ENCODE measurements at regions not wholly inside any gene's neighbourhood (a gene's known extent, or its start where the extent isn't known, plus 50 kb on each side); places are given as distances from the start of the nearest gene placed in this dataset.

DNA sequence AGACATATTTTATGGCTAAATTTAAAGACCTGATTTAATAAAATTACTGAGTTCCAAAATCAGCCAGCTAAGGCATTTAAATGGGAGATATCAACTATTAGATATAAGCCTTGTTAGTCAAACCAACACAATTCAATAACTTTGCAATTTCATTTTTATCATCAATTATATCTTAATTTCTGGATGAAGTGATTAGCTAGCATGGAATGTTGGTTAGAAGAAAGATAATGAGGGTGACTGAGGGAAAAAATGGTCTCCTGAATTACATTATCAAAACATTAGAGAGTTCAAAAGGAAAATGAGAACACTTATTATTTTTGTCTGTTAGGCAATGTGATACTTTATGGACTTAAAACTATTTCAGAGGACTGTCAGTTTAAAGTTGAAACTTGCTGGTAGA lies 525.7 kb downstream of the CDH11 start:
- no peaks in the 10 kb centered on the region for H3K27me3 ChIP-seq (ENCODE audit: control insufficient read depth, insufficient read depth, low read length)
- TF ChIP-seq, protein P1, sequence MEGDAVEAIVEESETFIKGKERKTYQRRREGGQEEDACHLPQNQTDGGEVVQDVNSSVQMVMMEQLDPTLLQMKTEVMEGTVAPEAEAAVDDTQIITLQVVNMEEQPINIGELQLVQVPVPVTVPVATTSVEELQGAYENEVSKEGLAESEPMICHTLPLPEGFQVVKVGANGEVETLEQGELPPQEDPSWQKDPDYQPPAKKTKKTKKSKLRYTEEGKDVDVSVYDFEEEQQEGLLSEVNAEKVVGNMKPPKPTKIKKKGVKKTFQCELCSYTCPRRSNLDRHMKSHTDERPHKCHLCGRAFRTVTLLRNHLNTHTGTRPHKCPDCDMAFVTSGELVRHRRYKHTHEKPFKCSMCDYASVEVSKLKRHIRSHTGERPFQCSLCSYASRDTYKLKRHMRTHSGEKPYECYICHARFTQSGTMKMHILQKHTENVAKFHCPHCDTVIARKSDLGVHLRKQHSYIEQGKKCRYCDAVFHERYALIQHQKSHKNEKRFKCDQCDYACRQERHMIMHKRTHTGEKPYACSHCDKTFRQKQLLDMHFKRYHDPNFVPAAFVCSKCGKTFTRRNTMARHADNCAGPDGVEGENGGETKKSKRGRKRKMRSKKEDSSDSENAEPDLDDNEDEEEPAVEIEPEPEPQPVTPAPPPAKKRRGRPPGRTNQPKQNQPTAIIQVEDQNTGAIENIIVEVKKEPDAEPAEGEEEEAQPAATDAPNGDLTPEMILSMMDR (IDR thresholded peaks at IDR 0.05; ENCODE audit: insufficient read depth, low read length, severe bottlenecking), result no peak
- FAIRE-seq (no peak), DNase-seq (ENCODE audit: low read depth) (no peak)
- no peaks in the 10 kb centered on the region for H3K36me3 ChIP-seq (ENCODE audit: control insufficient read depth, insufficient read depth, low read length)
- no peak overlapping the region for H3K4me3 ChIP-seq (ENCODE audit: low read depth, low read length)

DNA sequence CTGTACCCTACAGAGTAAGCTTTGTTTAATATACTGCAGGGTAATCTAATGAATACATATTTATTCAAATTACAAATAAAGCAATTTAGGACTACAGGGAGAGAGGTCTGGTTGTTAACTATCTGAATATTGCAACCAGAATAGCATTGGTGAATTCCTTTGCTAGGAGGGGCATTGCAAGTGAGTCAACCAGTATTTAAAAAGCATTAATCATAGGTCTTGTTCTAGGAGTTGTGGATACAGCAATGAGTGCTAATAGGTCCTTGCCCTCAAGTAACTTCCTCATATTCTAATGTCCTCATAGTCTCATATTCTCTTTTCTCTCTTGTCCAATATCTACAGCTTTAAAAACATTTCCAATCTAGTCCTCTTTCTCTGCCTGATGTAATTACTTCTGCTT lies 531.4 kb downstream of the CDH11 start:
- Histone ChIP-seq H3K4me3 (ENCODE audit: low read depth, low read length) (no peak overlapping the region), H3K27me3 (ENCODE audit: control insufficient read depth, insufficient read depth, low read length) (no peaks in the 10 kb centered on the region), H3K36me3 (ENCODE audit: control insufficient read depth, insufficient read depth, low read length) (no peaks in the 10 kb centered on the region)
- DNase-seq (ENCODE audit: low read depth) (peak; percentile 82), FAIRE-seq (no peak)
- TF ChIP-seq, protein P1 (IDR thresholded peaks at IDR 0.05; ENCODE audit: insufficient read depth, low read length, severe bottlenecking), result no peak

DNA sequence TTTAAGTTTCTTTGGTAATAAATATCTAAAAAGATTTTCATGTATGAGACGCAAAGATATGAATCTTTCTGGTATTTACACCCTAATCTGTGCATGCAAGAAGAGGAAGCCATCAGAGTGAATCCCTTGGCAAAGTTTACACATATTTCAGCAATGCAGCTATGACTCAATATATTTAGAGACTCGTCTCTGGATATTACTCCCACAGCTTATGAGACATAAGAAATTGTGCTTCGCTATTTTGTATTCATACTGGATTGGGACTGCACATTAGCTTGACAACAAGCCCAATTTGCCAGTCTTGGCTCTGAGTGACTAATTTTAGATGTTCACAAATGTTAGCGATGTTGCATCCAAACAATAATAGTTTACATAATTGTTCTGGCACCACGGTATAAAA lies 532.0 kb downstream of the CDH11 start:
- Histone ChIP-seq H3K27me3 (ENCODE audit: control insufficient read depth, insufficient read depth, low read length) (no peaks in the 10 kb centered on the region), H3K36me3 (ENCODE audit: control insufficient read depth, insufficient read depth, low read length) (no peaks in the 10 kb centered on the region), H3K4me3 (ENCODE audit: low read depth, low read length) (no peak overlapping the region)
- peak; percentile 87 for DNase-seq (ENCODE audit: low read depth)
- TF ChIP-seq, protein P1 (IDR thresholded peaks at IDR 0.05; ENCODE audit: insufficient read depth, low read length, severe bottlenecking), result no peak
- no peak for FAIRE-seq

DNA sequence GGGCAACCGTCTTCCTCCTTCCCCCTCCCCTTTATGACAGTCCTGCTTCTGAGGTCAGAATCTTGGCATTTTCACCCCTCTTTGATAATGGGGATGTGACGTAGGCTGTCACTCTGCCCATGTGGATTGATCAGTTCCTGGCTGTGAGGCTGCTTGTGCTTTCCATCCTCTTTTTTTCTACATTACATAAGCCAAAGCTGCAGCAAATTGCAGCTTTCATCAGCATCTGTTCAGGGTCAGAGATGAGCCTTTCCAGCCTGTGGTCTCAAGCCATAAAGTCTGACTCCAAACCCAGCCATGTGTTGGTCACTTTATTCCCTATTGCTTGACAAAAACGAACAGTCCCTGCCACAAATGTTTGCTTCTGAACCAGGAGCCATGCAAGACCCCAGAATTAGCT lies 535.1 kb downstream of the CDH11 start:
- FAIRE-seq, result no peak
- no peak for DNase-seq (ENCODE audit: low read depth)
- TF ChIP-seq, protein P1 (IDR thresholded peaks at IDR 0.05; ENCODE audit: insufficient read depth, low read length, severe bottlenecking), result no peak
- Histone ChIP-seq H3K27me3 (ENCODE audit: control insufficient read depth, insufficient read depth, low read length) (no peaks in the 10 kb centered on the region), H3K4me3 (ENCODE audit: low read depth, low read length) (no peak overlapping the region), H3K36me3 (ENCODE audit: control insufficient read depth, insufficient read depth, low read length) (no peaks in the 10 kb centered on the region)

DNA sequence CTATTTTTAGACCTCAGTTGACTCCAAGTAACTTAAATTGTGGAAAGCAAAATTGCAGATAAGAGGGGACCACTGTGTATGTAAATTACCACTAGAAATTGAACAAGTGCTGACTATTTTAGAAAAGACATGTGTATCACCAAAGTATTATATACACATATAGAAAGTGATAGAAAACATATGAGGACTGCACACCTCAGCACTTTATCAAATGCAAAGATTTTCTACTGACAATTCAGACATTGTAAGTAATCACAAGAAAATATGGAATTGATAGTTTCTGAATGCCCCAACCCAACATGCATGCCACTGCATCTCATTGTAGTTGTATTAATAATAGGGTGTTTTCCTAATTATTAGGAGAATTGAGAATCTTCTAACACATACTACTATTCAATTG lies 536.5 kb downstream of the CDH11 start:
- DNase-seq (ENCODE audit: low read depth) (no peak), FAIRE-seq (no peak)
- Histone ChIP-seq H3K36me3 (ENCODE audit: control insufficient read depth, insufficient read depth, low read length) (no peaks in the 10 kb centered on the region), H3K27me3 (ENCODE audit: control insufficient read depth, insufficient read depth, low read length) (no peaks in the 10 kb centered on the region), H3K4me3 (ENCODE audit: low read depth, low read length) (no peak overlapping the region)
- TF ChIP-seq, protein P1 (IDR thresholded peaks at IDR 0.05; ENCODE audit: insufficient read depth, low read length, severe bottlenecking), result no peak

DNA sequence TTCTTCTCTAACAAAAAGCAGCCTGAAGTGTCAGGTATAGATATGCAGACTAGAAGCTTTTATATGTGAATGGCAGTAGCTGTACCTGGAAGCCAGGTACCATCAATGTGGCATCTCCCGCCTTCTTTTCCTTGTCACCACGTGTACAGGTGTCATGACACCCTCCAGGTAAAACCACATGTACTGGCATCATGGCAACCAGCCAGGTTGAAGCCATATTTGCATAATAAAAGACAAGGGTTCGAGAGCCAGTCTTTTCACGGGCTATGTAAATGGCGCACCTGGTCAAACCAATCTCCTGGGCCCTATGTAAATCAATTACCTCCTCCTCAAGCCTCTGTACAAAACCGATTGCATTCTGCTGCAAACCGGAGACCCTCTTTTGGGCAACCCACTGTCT lies 541.3 kb downstream of the CDH11 start:
- TF ChIP-seq, protein P1 (IDR thresholded peaks at IDR 0.05; ENCODE audit: insufficient read depth, low read length, severe bottlenecking), result no peak
- Histone ChIP-seq H3K4me3 (ENCODE audit: low read depth, low read length) (no peak overlapping the region), H3K27me3 (ENCODE audit: control insufficient read depth, insufficient read depth, low read length) (no peaks in the 10 kb centered on the region), H3K36me3 (ENCODE audit: control insufficient read depth, insufficient read depth, low read length) (no peaks in the 10 kb centered on the region)
- FAIRE-seq, result no peak
- no peak for DNase-seq (ENCODE audit: low read depth)

Data from bronchial epithelial cell (primary cell).